ENCODE measurements at regions not wholly inside any gene's neighbourhood (a gene's known extent, or its start where the extent isn't known, plus 50 kb on each side); places are given as distances from the start of the nearest gene placed in this dataset.

DNA sequence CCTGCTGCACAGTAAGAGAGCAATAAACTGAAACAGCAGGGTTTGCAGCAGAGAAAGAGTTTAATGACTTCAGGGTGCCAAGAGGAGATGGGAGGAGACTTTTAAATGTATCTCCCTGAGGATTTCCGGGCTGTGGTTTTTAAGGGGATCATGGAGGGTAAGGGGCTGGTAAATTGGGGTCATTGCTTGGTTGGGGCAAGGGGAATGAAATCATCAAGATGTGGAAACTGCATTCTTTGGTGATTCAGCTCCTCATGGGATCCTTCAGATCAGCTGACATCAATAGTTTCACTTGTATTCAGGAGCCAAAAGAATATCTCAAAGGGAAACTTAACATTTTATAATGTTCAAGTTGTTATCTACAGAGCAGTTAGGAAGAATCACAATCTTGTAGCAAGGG lies 174.3 kb upstream of the ANXA10 start:
- TF ChIP-seq POLR2AphosphoS5 (IDR thresholded peaks at IDR 0.05; ENCODE audit: borderline replicate concordance, low read depth, low read length) (no peak), EZH2 (IDR thresholded peaks at IDR 0.05) (no peak)
